AML-193 (cell line): ENCODE measurements at regions not wholly inside any gene's neighbourhood (a gene's known extent, or its start where the extent isn't known, plus 50 kb on each side); places are given as distances from the start of the nearest gene placed in this dataset.

Experiments used
- DNase-seq, 2 experiments: peaks; one replicate each; lab custom pipeline; 2025; lab: John Stamatoyannopoulos, UW

GRCh38 chr6:129778793-129779192 lies 68.8 kb upstream of the ARHGAP18 start:
- no peak for DNase-seq

GRCh38 chr6:129777371-129777770 lies 67.4 kb upstream of the ARHGAP18 start:
- DNase-seq: no peak

GRCh38 chr6:129776542-129777330 lies 66.8 kb upstream of the ARHGAP18 start:
- DNase-seq: no peak

GRCh38 chr6:129774697-129775447 lies 64.9 kb upstream of the ARHGAP18 start:
- DNase-seq: peak; percentile 64 to 79

GRCh38 chr6:129773304-129773703 lies 63.3 kb upstream of the ARHGAP18 start:
- DNase-seq: no peak

- no peak for DNase-seq
Observed at GRCh38 chr6:129771678-129772077, 61.7 kb upstream of the ARHGAP18 start.

GRCh38 chr6:129767776-129768485 lies 58.0 kb upstream of the ARHGAP18 start:
- DNase-seq: no peak

GRCh38 chr6:129766959-129767728 lies 57.2 kb upstream of the ARHGAP18 start:
- DNase-seq: peak in 1 of 2 experiments; percentile 28

GRCh38 chr6:129764761-129765407 lies 54.9 kb upstream of the ARHGAP18 start:
- no peak for DNase-seq

GRCh38 chr6:129759796-129760605 lies 50.0 kb upstream of the ARHGAP18 start:
- no peak for DNase-seq
